22Rv1 (cell line): ENCODE measurements at regions not wholly inside any gene's neighbourhood (a gene's known extent, or its start where the extent isn't known, plus 50 kb on each side); places are given as distances from the start of the nearest gene placed in this dataset.

Experiments used
- CTCF ChIP-seq: fragments of 450-650 bp; IDR thresholded peaks from 2 replicates; pipeline ENCODE4 v1.5.1; 2017; ENCODE audit warnings: mild to moderate bottlenecking
- ZFX ChIP-seq: fragments of 450-650 bp; IDR thresholded peaks from 2 replicates; pipeline ENCODE4 v1.6.1; 2017; ENCODE audit warnings: antibody characterized with exemption, borderline replicate concordance

GRCh38 chr6:84415517-84415916 lies 188.1 kb upstream of the CEP162 start:
- no peak for TF ChIP-seq CTCF
- no peak for TF ChIP-seq ZFX
